C4-2B (cell line): ENCODE measurements at regions not wholly inside any gene's neighbourhood (a gene's known extent, or its start where the extent isn't known, plus 50 kb on each side); places are given as distances from the start of the nearest gene placed in this dataset.

Source experiments
- H3K27ac ChIP-seq: fragments of 450-650 bp; 2 replicates; pipeline ENCODE4 v1.5.1; 2017
- CTCF ChIP-seq: fragments of 450-650 bp; conservative IDR thresholded peaks from 2 replicates; pipeline ENCODE4 v1.5.1; 2017; ENCODE audit warnings: mild to moderate bottlenecking
- ZFX ChIP-seq: fragments of 450-650 bp; IDR thresholded peaks from 2 replicates; pipeline ENCODE4 v1.6.1; 2017

- TF ChIP-seq ZFX = no peak
- H3K27ac ChIP-seq = no peak overlapping the region
Measured at GRCh38 chr2:238586931-238587775, 160.4 kb downstream of the ASB1 start.

- no peak for TF ChIP-seq ZFX
- no peak for TF ChIP-seq CTCF
- no peak overlapping the region for H3K27ac ChIP-seq
Measured at GRCh38 chr2:238587776-238588660, 161.3 kb downstream of the ASB1 start.

DNA sequence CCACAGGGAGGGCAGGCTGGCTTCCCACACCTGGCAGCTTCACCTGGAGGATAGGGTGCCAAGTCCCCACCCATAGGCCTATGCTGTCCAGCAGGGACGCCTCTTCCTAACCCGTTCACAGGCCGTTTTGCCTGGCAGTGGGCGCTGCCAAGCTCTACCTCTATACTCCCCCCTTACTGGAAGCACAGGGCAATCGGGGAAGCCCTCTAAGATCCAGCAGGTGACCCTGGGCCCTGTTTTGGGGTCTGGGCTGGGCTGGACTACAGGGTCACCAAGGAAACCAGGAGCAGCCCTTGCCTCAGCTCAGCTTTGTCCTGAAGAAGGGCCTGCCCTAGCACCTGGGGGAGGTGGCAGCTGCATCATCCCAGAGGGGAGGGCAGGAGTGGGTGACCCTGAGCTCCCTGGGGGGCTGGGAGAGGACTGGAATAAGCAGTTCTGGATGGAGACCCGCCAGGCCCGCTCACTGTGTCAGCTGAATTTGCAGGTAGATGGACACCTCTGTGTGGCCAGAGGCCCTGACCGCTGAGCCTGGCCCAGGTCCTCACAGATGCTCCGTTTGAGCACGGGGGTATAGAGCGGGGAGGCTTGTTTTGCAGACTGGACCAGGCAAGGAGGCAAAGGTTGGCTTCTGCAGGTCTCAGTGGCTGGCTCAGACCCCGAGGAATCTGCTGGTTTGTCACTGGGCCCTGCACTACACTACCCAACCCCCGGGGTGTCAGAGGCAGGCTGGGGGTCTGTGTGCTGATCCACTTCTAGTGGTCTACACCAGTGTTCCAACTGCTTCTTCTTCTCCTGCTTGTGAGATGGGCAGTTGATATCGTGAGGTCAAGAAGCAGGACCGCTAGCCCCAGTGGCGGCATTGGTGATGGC lies 163.1 kb downstream of the ASB1 start:
- H3K27ac ChIP-seq = no peak overlapping the region

DNA sequence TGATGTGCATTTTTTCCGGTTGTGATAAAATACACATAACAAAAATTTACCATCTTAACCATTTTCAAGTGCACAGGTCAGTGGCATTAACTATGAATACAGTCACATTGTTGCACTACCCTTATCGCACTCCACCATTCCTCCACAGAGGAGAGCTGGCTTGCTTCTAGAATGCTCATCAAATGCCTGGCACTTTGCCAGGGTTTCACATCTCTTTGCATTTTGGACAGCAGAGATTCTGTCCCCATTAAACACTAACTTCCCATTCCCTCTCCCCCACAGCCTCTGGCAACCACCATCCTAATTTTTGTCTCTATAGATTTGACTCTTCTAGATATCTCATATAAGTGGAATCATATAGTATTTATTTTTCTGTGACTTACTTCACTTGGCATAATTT lies 165.0 kb downstream of the ASB1 start:
- no peak overlapping the region for H3K27ac ChIP-seq
- TF ChIP-seq CTCF = no peak
- TF ChIP-seq ZFX = no peak

More for the DNA sequence above, 163.1 kb downstream of the ASB1 start:
- TF ChIP-seq CTCF (no peak), ZFX (no peak)

- no peak overlapping the region for H3K27ac ChIP-seq
- TF ChIP-seq ZFX (no peak), CTCF (no peak)
Measured at GRCh38 chr2:238593236-238593635, 166.5 kb downstream of the ASB1 start.

DNA sequence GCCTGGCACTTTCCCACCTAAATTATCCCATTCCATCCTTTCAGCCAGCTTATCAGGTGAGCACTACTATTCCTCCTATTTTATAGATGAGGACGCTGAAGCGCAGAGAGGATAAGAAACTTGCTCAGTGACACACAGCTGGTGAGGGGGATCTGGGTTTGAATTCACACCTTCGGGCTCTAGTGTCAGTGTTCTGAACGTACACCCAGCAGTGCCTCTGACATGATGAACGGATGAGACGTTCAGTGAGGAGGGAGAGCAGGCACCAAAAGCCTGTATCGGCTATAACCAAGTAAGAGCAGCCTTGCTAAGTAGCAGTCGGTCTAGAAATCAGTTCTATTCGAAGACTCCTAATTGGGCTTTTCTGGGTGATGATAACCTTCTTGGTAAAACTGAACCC lies 167.0 kb downstream of the ASB1 start:
- H3K27ac ChIP-seq = no peak overlapping the region
- TF ChIP-seq ZFX = no peak
- no peak for TF ChIP-seq CTCF
